Esophagus squamous epithelium (tissue), 5 donors: ENCODE measurements at regions not wholly inside any gene's neighbourhood (a gene's known extent, or its start where the extent isn't known, plus 50 kb on each side); places are given as distances from the start of the nearest gene placed in this dataset.

ENCODE experiments used
- DNase-seq: peaks from one replicate; lab custom pipeline; 2025; lab: John Stamatoyannopoulos, UW
- H3K27ac ChIP-seq, 4 donors: fragments of 200-600 bp; sonication (generic); one replicate each; pipeline ENCODE4 v1.5.1; 2016 to 2019; ENCODE audit warnings: mild to moderate bottlenecking in 1 of 4
- H3K27me3 ChIP-seq, 4 donors: fragments of 200-600 bp; sonication (generic); 1 replicate in 3 of 4; 2 replicates in 1 of 4; pipeline versions ENCODE4 v1.5.1 to v1.6.0; 2017 to 2021; ENCODE audit warnings: antibody characterized with exemption in 1 of 4
- H3K36me3 ChIP-seq, 3 donors: fragments of 200-600 bp; sonication (generic); one replicate each; pipeline ENCODE4 v1.5.1; 2016 to 2019
- H3K4me1 ChIP-seq, 3 donors: fragments of 200-600 bp; sonication (generic); one replicate each; pipeline ENCODE4 v1.5.1; 2017 to 2019
- H3K4me3 ChIP-seq, 4 donors: fragments of 200-600 bp; sonication (generic); 1 replicate in 3 of 4; 2 replicates in 1 of 4; pipeline ENCODE4 v1.5.1; 2016 to 2019; ENCODE audit warnings: mild to moderate bottlenecking in 2 of 4, moderate library complexity in 1 of 4
- H3K9me3 ChIP-seq, 3 donors: fragments of 200-600 bp; sonication (generic); one replicate each; pipeline ENCODE4 v1.5.1; 2016 to 2019
- CTCF ChIP-seq, 6 experiments: fragments of 450-650 bp in 4 of 6; fragments of 200-600 bp in 2 of 6; sonication (generic) in 2 of 6; IDR thresholded peaks; one replicate each; pipeline ENCODE4 v1.5.1; 2016 to 2019; ENCODE audit warnings: antibody characterized with exemption in 6 of 6, mild to moderate bottlenecking in 4 of 6, moderate library complexity in 4 of 6
- POLR2A ChIP-seq, 4 donors: fragments of 450-650 bp; IDR thresholded peaks; one replicate each; pipeline ENCODE4 v1.6.1; 2017; ENCODE audit warnings: antibody characterized with exemption in 4 of 4, mild to moderate bottlenecking in 4 of 4, moderate library complexity in 3 of 4
- WGBS, 2 donors: methylation state at CpG; one replicate each; pipeline ENCODE4 v1.1.5; 2018; 5-methylcytosine and 5-hydroxymethylcytosine counted together
- intact Hi-C: fragments of 100-400 bp; cut with DNase I; formaldehyde crosslinking; loops from one replicate; pipeline ENCODE4 v1.15.0; 2022
- donor health status: DM: yes; HTN: yes; CAD: no.

- Histone ChIP-seq H3K27ac (no peak overlapping the region), H3K36me3 (no peaks in the 10 kb centered on the region), H3K4me3 (no peak overlapping the region), H3K27me3 (no peaks in the 10 kb centered on the region), H3K4me1 (no peaks in the 10 kb centered on the region), H3K9me3 (no peaks in the 10 kb centered on the region)
- no peak for TF ChIP-seq POLR2A (IDR thresholded peaks at IDR 0.05)
- TF ChIP-seq CTCF (IDR thresholded peaks at IDR 0.05): no peak
- DNase-seq: no peak
- WGBS, 2 donors: 62 to 86% methylated on average over 4 to 5 of the region's 5 CpGs
- intact Hi-C loops: no loop called here
These were observed 164.1 kb downstream of the UQCRFS1 start for GRCh38 chr19:29048873-29049272.

- Histone ChIP-seq H3K36me3 (no peaks in the 10 kb centered on the region), H3K27me3 (no peaks in the 10 kb centered on the region), H3K27ac (no peak overlapping the region), H3K9me3 (no peaks in the 10 kb centered on the region), H3K4me3 (no peak overlapping the region), H3K4me1 (peaks cover 0 to 6% (median 0%) of the 10 kb centered on the region in 3 donors)
- no peak for TF ChIP-seq POLR2A (IDR thresholded peaks at IDR 0.05)
- WGBS, 2 donors: 41 to 51% methylated on average over 5 to 6 of the region's 7 CpGs
- DNase-seq: no peak
- intact Hi-C loops: no loop called here
These were observed 167.2 kb downstream of the UQCRFS1 start for GRCh38 chr19:29045679-29046254.

- DNase-seq: no peak
- WGBS, 2 donors: 75 to 80% methylated on average over 1 to 4 of the region's 5 CpGs
- Histone ChIP-seq H3K27ac (no peak overlapping the region), H3K4me3 (no peak overlapping the region), H3K27me3 (no peaks in the 10 kb centered on the region), H3K36me3 (no peaks in the 10 kb centered on the region), H3K9me3 (no peaks in the 10 kb centered on the region), H3K4me1 (peaks cover 0 to 16% (median 4%) of the 10 kb centered on the region in 3 donors)
- intact Hi-C loops: no loop called here
- TF ChIP-seq CTCF (IDR thresholded peaks at IDR 0.05): no peak
These were observed 168.9 kb downstream of the UQCRFS1 start for GRCh38 chr19:29044037-29044436.

GRCh38 chr19:29042450-29042849 lies 170.5 kb downstream of the UQCRFS1 start:
- no peak overlapping the region for H3K27ac ChIP-seq
- no peak for DNase-seq
- intact Hi-C loops: no loop called here
- H3K36me3 ChIP-seq: no peaks in the 10 kb centered on the region
- WGBS, 2 donors: 58 to 89% methylated on average over 2 of the region's 2 CpGs
- no peaks in the 10 kb centered on the region for H3K9me3 ChIP-seq
- H3K4me1 ChIP-seq: peaks cover 0 to 16% (median 4%) of the 10 kb centered on the region in 3 donors
- TF ChIP-seq CTCF (IDR thresholded peaks at IDR 0.05) (no peak), POLR2A (IDR thresholded peaks at IDR 0.05) (no peak)
- H3K27me3 ChIP-seq: peaks cover 0 to under 1% (median 0%) of the 10 kb centered on the region in 4 donors
- H3K4me3 ChIP-seq: no peak overlapping the region

GRCh38 chr19:29040951-29041350 lies 172.0 kb downstream of the UQCRFS1 start:
- no peaks in the 10 kb centered on the region for H3K9me3 ChIP-seq
- peaks cover 0 to 16% (median 4%) of the 10 kb centered on the region in 3 donors for H3K4me1 ChIP-seq
- WGBS, 2 donors: 19 to 28% methylated on average over 6 of the region's 6 CpGs
- intact Hi-C loops: no loop called here
- TF ChIP-seq CTCF (IDR thresholded peaks at IDR 0.05) (no peak), POLR2A (IDR thresholded peaks at IDR 0.05) (no peak)
- DNase-seq: no peak
- no peaks in the 10 kb centered on the region for H3K36me3 ChIP-seq
- H3K27ac ChIP-seq: no peak overlapping the region
- peaks cover 0 to 7% (median 0%) of the 10 kb centered on the region in 4 donors for H3K27me3 ChIP-seq
- peak overlapping the region in 2 of 4 donors; percentile 3 to 4 for H3K4me3 ChIP-seq
